HG03469 (cell line): ENCODE measurements at regions not wholly inside any gene's neighbourhood (a gene's known extent, or its start where the extent isn't known, plus 50 kb on each side); places are given as distances from the start of the nearest gene placed in this dataset.
"Not testable (repeated sequence)": the region's sequence is repeated elsewhere in the genome, so short reads cannot be mapped to it uniquely, and the experiment has no call there.

Source experiments
- ATAC-seq: cut with Tn5 transposase; IDR thresholded peaks from one replicate; pipeline ENCODE4 v1.9.1; 2021; ENCODE audit warnings: mild to moderate bottlenecking, moderate library complexity, moderate number of reproducible peaks; ENCODE audit not compliant: unreplicated experiment

GRCh38 chr5:93933269-93933668, 191.9 kb upstream of the POU5F2 start:
- not testable (repeated sequence) for ATAC-seq

DNA sequence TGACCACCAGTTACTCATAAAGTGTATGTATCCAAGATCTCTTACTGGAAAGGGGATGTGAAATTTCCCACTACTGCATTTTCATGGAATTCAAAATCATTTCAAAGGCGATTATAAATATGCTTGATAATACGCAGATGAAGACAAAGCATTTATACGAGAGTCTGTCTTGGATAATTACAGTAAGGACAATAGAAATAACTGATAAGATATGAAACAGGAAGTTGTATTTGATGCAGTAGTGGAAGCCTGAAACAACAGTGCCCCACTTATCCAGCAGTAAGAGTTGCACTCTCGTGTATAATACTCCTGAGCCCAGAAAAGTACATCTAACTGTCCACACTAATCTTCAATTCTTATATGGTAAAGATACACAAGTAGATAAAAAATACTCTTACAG, 188.7 kb upstream of the POU5F2 start:
- ATAC-seq: no peak

- no peak for ATAC-seq
These were observed 187.7 kb upstream of the POU5F2 start for GRCh38 chr5:93929131-93929530.

GRCh38 chr5:93926831-93927620, 185.6 kb upstream of the POU5F2 start:
- no peak for ATAC-seq

DNA sequence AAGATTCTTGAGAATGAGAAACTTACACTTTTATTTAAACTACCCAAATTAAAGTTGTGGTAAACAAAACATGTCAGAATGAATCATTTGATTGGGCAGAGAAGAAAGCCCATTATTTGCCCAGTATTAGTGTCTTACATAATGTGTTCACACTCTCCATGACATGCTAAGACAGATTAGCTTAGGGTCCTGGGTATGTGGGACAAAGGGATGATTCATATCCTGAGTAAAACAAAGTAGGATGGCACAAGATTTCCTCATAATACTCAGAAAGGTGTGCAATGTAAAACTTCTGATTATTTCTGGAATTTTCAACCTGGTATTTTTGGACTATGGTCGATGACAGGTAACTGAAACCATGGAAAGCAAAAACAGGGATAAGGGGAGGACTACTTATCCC, 183.9 kb upstream of the POU5F2 start:
- ATAC-seq: no peak

GRCh38 chr5:93924628-93925027, 183.2 kb upstream of the POU5F2 start:
- no peak for ATAC-seq

DNA sequence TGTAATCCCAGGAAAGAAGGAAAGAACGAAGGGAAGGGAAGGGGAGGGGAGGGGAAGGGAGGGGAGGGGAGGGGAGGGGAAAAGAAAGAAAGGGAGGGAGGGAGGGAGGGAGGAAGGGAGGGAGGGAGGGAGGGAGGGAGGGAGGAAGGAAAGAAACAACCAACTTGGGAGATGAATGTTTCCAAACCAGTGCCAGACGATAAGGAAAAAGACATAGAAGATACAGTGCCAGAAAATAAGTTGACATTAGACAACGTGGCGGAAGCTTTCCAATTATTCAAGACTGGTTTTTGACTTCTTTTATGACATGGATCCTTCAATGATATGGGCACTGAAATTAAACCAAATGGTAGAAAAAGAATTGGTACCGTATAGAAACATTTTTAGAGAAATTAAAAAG, 181.2 kb upstream of the POU5F2 start:
- ATAC-seq: no peak

GRCh38 chr5:93921001-93921400, 179.6 kb upstream of the POU5F2 start:
- ATAC-seq: no peak

DNA sequence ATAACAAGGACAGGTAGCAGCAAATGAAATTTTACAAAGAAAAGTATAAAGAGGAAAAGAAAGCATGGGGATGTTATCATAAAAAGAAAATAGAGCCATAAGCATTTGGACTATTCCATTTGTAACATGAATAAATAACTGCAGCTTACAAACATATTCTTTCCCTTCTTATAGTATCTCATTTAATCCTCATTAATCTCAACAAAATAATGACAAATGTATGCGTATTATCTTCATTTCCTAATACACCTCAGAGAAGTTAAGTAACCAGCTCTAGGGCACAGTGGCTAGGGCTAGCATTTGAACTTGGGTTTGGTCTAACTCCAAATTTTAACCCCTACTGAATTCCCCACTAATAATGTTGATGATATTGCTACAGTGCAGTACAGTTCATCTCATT, 175.5 kb upstream of the POU5F2 start:
- no peak for ATAC-seq

GRCh38 chr5:93915142-93915553, 173.7 kb upstream of the POU5F2 start:
- no peak for ATAC-seq

GRCh38 chr5:93911609-93912008, 170.2 kb upstream of the POU5F2 start:
- no peak for ATAC-seq

GRCh38 chr5:93909356-93909755, 168.0 kb upstream of the POU5F2 start:
- ATAC-seq: no peak

DNA sequence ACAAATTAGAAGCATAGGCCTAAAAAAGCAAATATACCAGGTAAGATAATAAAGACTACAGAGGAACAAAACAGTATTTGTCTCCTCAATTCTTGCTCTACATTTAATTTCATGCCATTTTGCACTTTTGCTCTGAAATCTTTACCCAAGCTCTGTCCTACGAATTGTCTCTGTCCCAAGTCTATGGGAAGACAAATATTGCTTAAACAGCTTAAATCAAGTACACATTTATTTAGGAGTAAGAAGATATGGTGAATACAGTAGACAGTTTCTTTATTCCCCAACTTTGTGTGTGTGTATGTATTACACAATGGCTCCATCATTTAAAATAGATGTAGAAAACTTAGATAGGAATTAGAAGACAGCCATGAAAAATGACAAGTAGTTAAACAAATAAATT, 163.5 kb upstream of the POU5F2 start:
- no peak for ATAC-seq

DNA sequence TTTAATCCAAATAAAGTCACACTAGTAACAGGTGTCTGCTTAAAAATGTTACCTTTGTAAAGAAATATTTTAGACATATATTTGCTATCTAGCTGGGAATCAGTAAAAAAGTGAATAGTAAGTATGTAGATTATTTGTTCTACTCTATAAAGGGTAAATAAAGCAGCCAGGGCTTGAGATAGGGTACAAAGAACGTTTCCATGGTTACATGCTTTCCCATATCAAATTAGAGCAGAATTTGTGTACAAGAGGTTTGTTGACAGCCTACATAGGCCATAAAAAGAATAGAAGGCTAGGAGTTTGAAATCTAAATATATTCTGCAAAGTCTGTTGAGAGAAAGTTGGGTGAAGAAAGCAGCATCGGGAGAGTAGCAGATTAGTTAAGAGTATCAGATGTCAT, 160.9 kb upstream of the POU5F2 start:
- no peak for ATAC-seq

DNA sequence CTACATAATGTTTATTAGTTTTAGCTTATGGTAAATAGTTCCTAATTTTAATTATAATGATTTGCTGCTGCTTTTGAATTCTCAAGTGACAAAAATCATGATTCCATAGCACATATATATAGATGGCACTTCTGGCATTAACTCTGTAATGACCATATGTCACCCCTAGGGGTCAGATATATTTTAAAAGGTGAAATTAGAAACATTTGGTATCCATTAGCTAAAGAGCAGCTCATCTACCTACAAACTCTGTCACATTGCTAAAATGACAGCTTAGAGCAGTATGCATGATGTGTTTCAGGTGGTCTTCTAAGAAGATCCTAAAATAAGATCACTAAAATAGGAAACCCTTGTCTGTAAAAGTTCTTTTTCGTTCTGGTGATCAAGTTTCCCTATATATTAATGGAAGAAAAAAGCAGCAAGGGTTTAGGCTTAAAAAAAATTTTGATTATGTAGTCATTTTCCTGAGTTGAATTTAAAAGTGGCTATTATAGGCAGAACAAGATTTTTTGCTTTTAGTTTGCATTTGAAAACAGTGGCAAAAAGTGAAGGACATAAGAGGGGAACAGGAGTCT, 157.7 kb upstream of the POU5F2 start:
- peak; percentile 86 for ATAC-seq

- no peak for ATAC-seq
These were observed 153.4 kb upstream of the POU5F2 start for GRCh38 chr5:93894601-93895354.

GRCh38 chr5:93893075-93893474, 151.7 kb upstream of the POU5F2 start:
- no peak for ATAC-seq

DNA sequence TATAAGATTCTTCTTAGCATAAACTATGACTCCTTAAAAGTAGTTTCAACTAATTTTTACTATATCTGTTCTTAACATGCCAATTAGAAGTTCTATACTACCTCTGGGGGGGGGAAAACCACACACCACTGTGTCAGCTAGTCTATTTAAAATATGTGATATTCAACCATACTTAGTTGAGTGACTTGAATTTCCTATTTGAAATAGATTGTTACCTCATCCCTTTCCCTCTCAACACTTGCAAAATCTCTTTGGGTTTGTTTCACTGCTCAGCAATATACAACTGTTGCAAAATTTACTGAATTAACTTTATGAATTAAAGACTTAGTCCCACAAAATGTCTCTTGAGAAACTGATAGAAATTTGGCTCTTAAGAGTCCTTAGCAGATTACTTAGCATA, 151.1 kb upstream of the POU5F2 start:
- ATAC-seq: no peak

DNA sequence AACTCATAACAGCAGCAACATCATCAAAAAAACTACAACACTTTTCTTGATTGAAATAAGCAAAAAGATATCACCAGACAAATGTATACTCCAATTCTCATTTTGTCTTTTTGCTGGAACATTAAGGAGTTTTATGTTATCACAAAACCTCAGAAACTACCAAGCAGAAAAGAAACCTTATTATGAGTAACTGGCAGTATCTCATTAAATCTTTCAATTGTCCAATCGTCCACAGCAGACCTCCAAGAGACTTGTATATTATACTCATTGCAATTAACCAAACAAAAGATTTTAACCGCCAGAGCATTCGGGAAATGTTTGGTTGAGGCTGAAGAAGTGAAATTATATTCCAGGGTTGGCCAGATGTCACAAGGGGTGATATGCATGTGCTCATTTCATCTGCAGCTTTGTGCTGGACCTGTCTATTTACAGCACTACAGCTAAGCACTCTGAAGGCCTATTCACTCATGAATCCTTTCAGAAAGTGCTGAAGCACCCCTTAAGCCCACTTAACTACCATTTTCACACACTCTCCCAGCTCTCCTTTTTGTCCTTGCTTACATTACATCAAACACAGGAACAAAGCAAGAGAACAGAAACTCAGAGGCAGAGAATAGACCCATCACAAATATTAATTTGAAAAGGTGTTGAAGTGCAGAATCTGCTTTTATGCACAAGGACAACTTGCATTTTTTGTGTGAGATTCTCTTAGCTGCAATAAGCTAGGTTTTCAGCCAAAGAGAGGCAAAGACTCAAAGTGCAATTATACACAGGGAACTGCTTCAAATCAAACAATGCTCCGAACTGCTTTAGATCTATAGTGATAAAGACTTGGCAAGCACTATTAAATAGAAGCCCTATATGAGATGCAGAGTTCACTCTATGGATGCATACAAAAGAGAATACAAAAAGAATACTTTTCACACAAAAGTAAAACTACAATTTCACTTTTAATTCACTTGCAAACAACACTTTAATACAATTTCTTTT, 150.4 kb upstream of the POU5F2 start:
- ATAC-seq: no peak

GRCh38 chr5:93890657-93891056, 149.3 kb upstream of the POU5F2 start:
- ATAC-seq: no peak

GRCh38 chr5:93887678-93888077, 146.3 kb upstream of the POU5F2 start:
- ATAC-seq: no peak
